GM19395 (cell line): ENCODE measurements at regions not wholly inside any gene's neighbourhood (a gene's known extent, or its start where the extent isn't known, plus 50 kb on each side); places are given as distances from the start of the nearest gene placed in this dataset.
"Not testable (repeated sequence)": the region's sequence is repeated elsewhere in the genome, so short reads cannot be mapped to it uniquely, and the experiment has no call there.

Source experiments
- ATAC-seq: cut with Tn5 transposase; IDR thresholded peaks from one replicate; pipeline ENCODE4 v1.9.1; 2021; ENCODE audit warnings: mild to moderate bottlenecking, moderate library complexity; ENCODE audit not compliant: unreplicated experiment

DNA sequence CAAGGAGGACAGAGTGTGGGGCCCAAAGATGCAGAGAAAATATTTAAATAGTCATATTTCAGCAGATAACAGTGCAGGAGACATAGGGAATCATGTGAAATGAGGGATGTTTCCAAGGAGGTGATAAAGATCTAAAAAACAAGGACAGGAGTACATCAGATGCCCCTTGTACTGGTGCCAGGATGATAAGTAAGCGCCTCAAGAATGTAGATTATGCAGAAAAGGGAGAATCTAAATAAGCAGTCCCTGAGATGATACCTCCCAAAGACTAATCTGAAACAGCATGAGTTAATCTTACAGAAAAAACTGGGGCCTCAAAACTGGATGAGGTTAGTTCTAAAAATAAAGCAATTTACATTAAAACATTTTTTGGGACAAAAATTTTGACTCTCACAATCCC is 136.1 kb upstream of the WDFY3 start:
- no peak for ATAC-seq

- ATAC-seq: no peak
Measured at GRCh38 chr4:85106166-85106565, 139.7 kb upstream of the WDFY3 start.

GRCh38 chr4:85106805-85107336 is 140.4 kb upstream of the WDFY3 start:
- no peak for ATAC-seq

GRCh38 chr4:85107553-85107952 is 141.1 kb upstream of the WDFY3 start:
- ATAC-seq: no peak

DNA sequence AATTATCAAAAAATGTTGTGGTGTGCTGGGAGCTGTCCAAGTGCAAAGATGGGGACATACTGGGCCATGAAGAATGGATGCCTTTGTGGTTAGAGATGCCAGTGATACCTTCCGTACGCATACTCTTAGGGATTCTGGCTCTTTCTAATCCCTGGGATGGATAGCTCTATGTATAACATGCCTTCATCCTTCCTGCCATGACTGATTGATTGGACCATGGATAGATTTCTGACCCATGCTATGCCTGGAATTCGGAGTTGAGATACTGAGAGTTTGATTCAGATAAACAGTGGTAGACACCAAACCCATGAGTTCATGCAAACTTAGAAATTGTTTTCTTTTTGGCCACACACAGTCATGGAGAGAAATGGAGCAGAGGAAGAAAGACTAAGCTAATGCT is 147.2 kb upstream of the WDFY3 start:
- no peak for ATAC-seq

DNA sequence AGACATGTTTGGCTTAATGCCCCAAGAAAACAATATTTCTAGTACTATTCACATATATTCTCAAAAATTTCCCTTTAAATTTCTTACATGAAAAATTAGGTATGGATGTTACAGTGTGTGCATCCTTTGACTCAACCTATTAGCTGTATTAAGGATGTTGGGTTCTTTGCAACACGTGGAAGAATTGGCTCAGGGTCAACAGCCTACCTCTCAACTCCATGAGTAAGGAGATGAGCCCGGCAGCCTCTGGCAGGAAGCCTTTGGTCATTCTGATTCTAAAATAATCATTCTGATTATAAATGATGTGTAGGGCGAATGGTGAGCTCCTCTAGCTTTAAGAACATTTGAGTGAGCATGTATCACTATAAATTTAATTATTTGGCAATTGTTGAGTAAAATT is 148.0 kb upstream of the WDFY3 start:
- no peak for ATAC-seq

DNA sequence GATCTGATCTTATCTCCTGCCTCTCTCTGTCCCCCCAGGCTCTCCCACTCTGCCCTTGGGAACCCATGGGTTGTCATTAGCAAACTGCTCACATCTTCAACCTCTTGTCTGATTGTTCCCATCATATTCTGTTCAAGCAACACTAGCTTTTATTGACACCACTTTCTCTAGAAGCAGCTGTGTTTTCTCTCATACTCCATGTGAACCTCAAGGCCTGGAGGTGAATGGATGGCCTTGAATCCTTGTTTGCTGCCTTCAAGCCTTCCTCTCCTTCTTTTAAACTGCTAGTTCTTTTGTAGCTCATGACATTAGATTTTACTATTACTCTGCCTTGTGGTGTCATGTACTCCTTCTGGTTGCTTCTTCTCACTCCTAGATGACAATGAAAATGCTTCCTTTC is 149.5 kb upstream of the WDFY3 start:
- no peak for ATAC-seq

DNA sequence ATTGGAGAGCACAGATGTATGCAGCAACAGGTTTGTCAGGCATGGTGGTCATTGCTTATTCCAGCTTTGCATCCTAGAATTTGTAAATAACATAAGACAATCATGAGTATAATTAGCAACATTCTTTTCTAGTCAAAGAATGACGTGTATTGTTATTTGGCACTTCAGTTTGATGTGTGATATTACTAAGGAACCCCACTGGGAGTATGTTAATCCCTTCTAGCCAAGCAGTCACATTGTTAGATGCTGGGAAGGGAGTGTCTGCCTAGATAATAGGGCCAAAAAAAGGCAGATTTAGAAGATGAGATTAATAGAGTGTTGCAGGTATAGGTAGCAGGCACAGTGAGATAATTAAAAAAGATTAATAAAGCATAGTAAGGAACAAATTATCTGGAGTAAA is 159.2 kb upstream of the WDFY3 start:
- no peak for ATAC-seq

DNA sequence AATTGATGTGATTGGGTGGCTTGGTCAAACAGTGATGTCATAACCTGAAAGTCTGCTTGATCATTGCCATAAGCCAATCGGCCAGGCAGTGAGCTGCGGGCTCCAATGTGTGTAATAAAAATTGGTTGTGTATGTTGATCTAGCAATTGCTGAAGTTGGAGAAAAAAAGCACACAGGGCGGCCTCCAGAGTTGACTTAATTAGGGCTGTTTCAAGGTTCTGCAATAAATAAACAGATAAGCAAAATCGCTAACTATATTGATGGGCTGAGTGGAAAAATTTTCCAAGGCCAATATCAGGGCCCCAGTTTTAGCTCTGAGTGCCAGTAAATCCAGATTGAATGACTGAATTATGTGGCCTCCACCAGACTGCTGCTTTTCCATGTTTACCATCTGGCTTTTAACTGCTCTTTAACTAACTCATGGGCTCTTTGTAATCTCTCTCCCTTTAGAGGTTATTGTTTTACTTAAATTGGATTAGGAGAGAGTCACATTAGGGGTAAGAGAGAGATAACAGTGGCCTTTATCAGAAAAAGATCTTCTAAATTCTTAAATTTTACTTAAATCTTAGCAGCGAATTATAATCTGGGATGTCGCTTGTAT is 160.6 kb upstream of the WDFY3 start:
- ATAC-seq: no peak

DNA sequence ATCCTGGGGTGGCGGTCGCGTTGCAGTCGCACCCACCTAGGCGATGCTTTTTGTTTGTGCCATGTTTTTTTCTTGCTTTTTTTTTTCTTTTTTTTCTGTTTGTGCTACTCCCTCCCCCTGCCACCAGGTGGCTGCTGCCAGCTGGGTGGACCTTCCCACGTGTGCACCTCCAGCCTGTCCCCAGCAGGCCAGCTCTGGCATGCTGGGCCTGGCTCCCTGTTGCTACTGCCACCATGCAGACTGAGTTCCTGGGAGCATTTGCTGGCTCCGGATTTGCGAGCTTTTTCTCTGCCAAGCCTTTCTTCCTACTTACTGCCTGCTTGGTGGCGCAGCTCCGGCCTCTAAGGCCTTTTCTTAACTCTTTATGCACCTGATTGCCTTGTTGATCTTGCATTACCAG is 161.2 kb upstream of the WDFY3 start:
- ATAC-seq: peak; percentile 91

DNA sequence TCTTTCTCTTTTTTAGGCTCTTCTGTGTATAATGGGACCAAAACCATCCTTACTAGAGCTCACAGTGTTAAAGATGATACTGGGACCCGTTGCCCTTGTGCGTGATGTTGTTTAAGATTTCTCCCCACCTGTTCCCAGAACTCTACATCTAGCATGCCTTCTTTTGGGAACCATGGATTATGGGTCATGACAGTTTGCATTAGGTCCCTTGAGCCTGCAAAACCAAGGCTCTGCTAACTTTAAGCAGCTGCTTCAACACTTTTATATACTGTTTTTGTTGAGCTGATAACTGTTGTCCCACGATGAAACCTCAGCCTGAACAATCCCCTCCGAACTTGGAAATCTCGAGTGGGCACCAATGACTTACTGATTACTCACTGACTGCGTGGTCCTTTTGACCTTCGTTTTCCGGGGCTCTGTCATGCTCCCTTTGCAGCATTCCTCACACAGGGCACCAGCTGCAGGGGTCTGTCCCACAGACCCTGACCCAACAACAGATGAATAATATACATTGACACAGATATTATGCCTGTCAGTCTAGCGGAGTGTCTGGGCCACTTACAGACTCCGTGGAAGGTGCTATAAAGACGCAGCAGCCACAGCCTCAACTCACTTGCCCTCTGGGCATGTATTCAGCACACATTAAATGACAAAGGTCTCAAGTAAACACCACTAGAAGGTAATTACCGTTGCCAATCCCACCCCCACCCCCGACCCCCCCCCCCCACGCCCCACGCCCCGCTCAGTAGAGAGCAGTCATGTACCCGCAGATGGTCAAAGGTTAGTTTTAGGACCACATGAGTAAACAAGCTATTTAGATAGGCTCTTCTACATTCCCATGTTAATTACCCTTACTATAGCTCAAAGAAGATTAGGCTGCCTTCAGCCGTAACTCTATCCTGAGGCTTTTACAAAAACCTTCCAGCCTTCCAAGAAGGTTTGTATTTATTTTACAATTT is 162.0 kb upstream of the WDFY3 start:
- no peak for ATAC-seq

DNA sequence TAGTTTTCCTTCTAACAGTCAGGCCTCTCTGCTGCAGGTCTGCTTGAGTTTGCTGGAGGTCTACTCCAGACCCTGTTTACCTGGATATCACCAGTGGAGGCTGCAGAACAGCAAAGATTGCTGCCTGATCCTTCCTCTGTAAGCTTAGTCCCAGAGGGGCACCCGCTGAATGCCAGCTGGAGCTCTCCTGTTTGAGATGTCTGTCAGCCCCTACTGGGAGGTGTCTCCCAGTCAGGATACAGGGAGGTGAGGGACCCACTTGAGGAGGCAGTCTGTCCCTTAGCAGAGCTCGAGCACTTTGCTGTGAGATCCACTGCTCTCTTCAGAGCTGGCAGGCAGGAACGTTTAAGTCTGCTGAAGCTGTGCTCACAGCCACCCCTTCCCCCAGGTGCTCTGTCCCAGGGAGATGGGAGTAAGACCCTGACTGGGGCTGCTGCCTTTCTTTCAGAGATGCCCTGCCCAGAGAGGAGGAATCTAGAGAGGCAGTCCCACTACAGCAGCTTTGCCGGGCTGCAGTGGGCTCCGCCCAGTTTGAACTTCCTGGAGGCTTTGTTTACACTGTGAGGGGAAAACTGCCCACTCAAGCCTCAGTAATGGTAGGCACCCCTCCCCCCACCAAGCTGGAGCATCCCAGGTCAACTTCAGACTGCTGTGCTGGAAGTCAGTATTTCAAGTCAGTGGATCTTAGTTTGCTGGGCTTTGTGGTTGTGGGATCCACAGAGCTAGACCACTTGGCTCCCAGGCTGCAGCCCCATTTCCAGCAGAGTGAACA is 163.1 kb upstream of the WDFY3 start:
- not testable (repeated sequence) for ATAC-seq

GRCh38 chr4:85132117-85132516 is 165.6 kb upstream of the WDFY3 start:
- ATAC-seq: no peak

GRCh38 chr4:85132570-85132969 is 166.1 kb upstream of the WDFY3 start:
- no peak for ATAC-seq

DNA sequence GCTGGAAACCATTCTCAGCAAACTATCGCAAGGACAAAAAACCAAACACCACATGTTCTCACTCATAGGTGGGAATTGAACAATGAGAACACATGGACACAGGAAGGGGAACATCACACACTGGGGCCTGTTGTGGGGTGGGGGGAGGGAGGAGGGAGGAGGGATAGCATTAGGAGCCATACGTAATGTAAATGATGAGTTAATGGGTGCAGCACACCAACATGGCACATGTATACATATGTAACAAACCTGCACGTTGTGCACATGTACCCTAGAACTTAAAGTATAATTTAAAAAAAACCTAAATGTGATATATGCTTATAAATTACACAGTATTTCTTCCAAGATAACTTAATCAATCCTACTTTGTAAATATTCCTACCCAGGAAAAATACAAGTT is 173.3 kb upstream of the WDFY3 start:
- not testable (repeated sequence) for ATAC-seq

- ATAC-seq: no peak
Measured at GRCh38 chr4:85142451-85142850, 176.0 kb upstream of the WDFY3 start.

- peak; percentile 94 for ATAC-seq
Measured at GRCh38 chr4:85147481-85148076, 181.1 kb upstream of the WDFY3 start.

GRCh38 chr4:85149676-85150075 is 183.2 kb upstream of the WDFY3 start:
- ATAC-seq: no peak

- ATAC-seq: no peak
Measured at GRCh38 chr4:85151371-85151770, 184.9 kb upstream of the WDFY3 start.

DNA sequence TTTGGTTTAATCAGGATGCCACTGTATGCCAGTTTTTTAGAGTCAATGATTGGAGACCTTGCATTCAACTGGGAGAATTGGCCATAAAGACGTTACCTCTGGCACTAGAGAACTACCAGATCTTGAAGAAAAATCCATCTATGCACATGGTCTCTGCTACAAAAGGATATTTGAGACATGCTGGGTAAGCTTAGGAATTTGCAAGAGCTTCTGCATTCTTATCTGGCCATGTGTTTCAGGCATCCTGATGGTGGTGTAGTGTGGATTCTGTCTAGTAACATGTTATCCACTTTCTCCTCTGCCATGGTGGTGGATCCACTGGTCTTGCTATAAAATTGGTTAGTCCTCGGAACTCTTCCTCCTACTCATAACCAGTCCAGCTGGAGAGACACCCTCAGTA is 185.3 kb upstream of the WDFY3 start:
- no peak for ATAC-seq

DNA sequence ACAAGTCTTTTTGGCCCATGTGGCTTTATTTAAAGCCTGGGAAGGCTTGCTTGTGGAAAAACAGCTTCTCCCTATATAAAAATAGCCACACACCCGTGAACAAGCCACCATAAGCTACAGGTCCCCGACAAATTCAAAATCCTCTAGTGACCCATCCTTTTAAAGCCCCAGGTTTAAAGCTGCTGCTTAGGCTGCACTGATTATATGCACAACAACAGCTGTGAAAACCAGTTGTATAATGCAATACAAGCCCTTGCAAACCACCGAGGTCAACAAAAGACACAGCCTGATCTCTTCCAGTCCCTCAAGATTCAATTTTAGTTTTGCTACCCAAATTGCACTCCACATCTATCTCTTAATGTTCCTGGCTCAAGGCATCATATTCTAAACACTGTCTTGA is 186.0 kb upstream of the WDFY3 start:
- ATAC-seq: no peak
